Kidney (tissue), 13 donors: ENCODE measurements at regions not wholly inside any gene's neighbourhood (a gene's known extent, or its start where the extent isn't known, plus 50 kb on each side); places are given as distances from the start of the nearest gene placed in this dataset.

Source experiments
- DNase-seq, 5 donors: peaks; one replicate each; pipeline ENCODE4 v3.0.0-alpha.2; 2013 to 2020
- FAIRE-seq: peaks from 2 replicates; lab custom pipeline; 2012; peaks lifted over from hg19 to GRCh38; lab: Jason Lieb, UNC
- H3K27ac ChIP-seq, 2 donors: one replicate each; pipeline ENCODE4 v1.7.0; 2013; ENCODE audit warnings: low read depth in 2 of 2, low read length in 2 of 2, inconsistent platforms in 1 of 2
- H3K27me3 ChIP-seq: one replicate; pipeline ENCODE4 v1.7.1; 2013; ENCODE audit warnings: low read length, inconsistent platforms; ENCODE audit not compliant: control insufficient read depth, insufficient read depth
- H3K36me3 ChIP-seq, 3 donors: one replicate each; pipeline versions ENCODE4 v1.7.0 to v1.7.1; 2013; ENCODE audit warnings: low read length in 3 of 3, control low read depth in 1 of 3, inconsistent platforms in 1 of 3; ENCODE audit not compliant: insufficient read depth in 3 of 3, control insufficient read depth in 2 of 3
- H3K4me1 ChIP-seq, 3 donors: one replicate each; pipeline versions ENCODE4 v1.7.0 to v1.7.1; 2013; ENCODE audit warnings: low read length in 3 of 3, inconsistent platforms in 1 of 3, low read depth in 1 of 3; ENCODE audit not compliant: control insufficient read depth in 2 of 3, insufficient read depth in 2 of 3
- H3K4me3 ChIP-seq, 3 donors: one replicate each; pipeline versions ENCODE4 v1.7.0 to v1.8.1; 2013; ENCODE audit warnings: low read length in 3 of 3, control low read depth in 1 of 3, inconsistent platforms in 1 of 3
- H3K9ac ChIP-seq, 3 donors: one replicate each; pipeline versions ENCODE4 v1.7.0 to v1.7.1; 2013; ENCODE audit warnings: low read length in 3 of 3, control low read depth in 1 of 3, inconsistent platforms in 1 of 3
- H3K9me3 ChIP-seq, 3 donors: one replicate each; pipeline versions ENCODE4 v1.7.0 to v1.7.1; 2013; ENCODE audit warnings: low read length in 3 of 3, control low read depth in 1 of 3, inconsistent platforms in 1 of 3; ENCODE audit not compliant: control insufficient read depth in 2 of 3, insufficient read depth in 1 of 3
- CTCF ChIP-seq: IDR thresholded peaks from 3 replicates; pipeline ENCODE4 v1.5.1; 2012; ENCODE audit warnings: mild to moderate bottlenecking, moderate library complexity, borderline replicate concordance; ENCODE audit not compliant: insufficient read depth; ENCODE audit errors: extremely low read depth
- intact Hi-C: fragments of 100-400 bp; cut with DNase I; formaldehyde crosslinking; loops from one replicate; pipeline ENCODE4 v1.11.1; 2022
- donor health status: control.
- donor health status: control.
- donor health status: control.
- donor health status: control.
- donor health status: control.
- donor health status: DM: yes; HTN: yes; CAD: no.
- donor health status: Normal renal cell carcinoma (clear cell type).

DNA sequence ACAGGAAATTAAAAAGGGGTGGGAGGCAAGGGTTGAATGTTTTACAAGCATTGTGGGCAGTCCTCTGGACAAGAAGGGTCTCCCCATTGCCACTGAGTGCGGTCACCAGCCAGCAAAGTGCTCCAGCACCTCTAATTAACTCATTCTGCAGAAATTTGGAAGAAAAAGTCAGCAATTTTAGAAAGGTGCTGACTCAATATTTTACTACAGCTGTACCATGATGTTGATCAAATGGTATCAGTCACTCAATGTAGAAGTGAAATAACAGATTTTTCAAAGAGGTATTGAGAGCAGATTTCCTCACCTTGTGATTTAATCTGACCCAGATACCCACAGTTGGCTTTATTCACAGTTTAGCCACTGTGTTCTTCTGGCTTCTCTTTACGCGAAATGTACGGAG lies 96.7 kb downstream of the PMP22 start:
- no peaks in the 10 kb centered on the region for H3K27me3 ChIP-seq

DNA sequence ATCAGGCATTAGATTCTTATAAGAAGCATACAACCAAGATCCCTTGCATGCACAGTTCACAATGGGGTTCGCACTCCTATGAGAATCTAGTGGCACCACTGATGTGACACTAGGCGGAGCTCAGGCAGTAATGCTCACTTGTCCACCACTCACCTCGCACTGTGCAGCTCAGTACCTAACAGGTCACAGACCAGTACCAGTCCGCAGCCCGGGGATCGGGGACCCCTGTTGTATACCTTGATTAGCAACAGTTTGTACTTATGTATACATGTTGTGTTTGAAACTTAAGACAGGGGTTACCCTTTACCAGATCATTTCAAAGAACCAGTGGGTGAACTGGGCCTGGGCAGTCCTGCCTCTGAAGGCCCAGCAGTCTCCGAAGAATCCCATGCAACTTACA lies 103.7 kb downstream of the PMP22 start:
- H3K4me3 ChIP-seq: no peak overlapping the region
- no peaks in the 10 kb centered on the region for H3K9me3 ChIP-seq
- intact Hi-C loops: no loop called here
- no peaks in the 10 kb centered on the region for H3K4me1 ChIP-seq
- no peak overlapping the region for H3K9ac ChIP-seq
- H3K36me3 ChIP-seq: no peaks in the 10 kb centered on the region
- DNase-seq (no peak), FAIRE-seq (no peak)
- no peaks in the 10 kb centered on the region for H3K27me3 ChIP-seq
- no peak overlapping the region for H3K27ac ChIP-seq
- no peak for TF ChIP-seq CTCF

More for the DNA sequence above, 96.7 kb downstream of the PMP22 start:
- FAIRE-seq (no peak), DNase-seq (no peak)
- Histone ChIP-seq H3K27ac (no peak overlapping the region), H3K36me3 (no peaks in the 10 kb centered on the region), H3K9me3 (no peaks in the 10 kb centered on the region), H3K4me3 (no peak overlapping the region), H3K9ac (no peak overlapping the region), H3K4me1 (no peaks in the 10 kb centered on the region)
- intact Hi-C loops: no loop called here
- TF ChIP-seq CTCF: no peak

- H3K9me3 ChIP-seq: no peaks in the 10 kb centered on the region
- no peaks in the 10 kb centered on the region for H3K4me1 ChIP-seq
- H3K36me3 ChIP-seq: no peaks in the 10 kb centered on the region
- no peak overlapping the region for H3K9ac ChIP-seq
- intact Hi-C loops: no loop called here
- no peak overlapping the region for H3K27ac ChIP-seq
- H3K4me3 ChIP-seq: no peak overlapping the region
- DNase-seq (no peak), FAIRE-seq (no peak)
- H3K27me3 ChIP-seq: no peaks in the 10 kb centered on the region
- no peak for TF ChIP-seq CTCF
These were observed 108.1 kb downstream of the PMP22 start for GRCh38 chr17:15157051-15157450.

GRCh38 chr17:15154618-15155017 lies 110.5 kb downstream of the PMP22 start:
- FAIRE-seq (no peak), DNase-seq (no peak)
- intact Hi-C loops: no loop called here
- Histone ChIP-seq H3K9ac (no peak overlapping the region), H3K4me3 (no peak overlapping the region), H3K27me3 (no peaks in the 10 kb centered on the region), H3K4me1 (no peaks in the 10 kb centered on the region), H3K9me3 (no peaks in the 10 kb centered on the region), H3K36me3 (no peaks in the 10 kb centered on the region), H3K27ac (no peak overlapping the region)
- TF ChIP-seq CTCF: no peak
